Fibroblast of skin of abdomen (primary cell): ENCODE measurements at regions not wholly inside any gene's neighbourhood (a gene's known extent, or its start where the extent isn't known, plus 50 kb on each side); places are given as distances from the start of the nearest gene placed in this dataset.
A peak's percentile ranks its signal among the peaks of the same experiment; 100 is the strongest.

Experiments
- DNase-seq: peaks from one replicate; pipeline ENCODE4 v3.0.0-alpha.2; 2013

DNA sequence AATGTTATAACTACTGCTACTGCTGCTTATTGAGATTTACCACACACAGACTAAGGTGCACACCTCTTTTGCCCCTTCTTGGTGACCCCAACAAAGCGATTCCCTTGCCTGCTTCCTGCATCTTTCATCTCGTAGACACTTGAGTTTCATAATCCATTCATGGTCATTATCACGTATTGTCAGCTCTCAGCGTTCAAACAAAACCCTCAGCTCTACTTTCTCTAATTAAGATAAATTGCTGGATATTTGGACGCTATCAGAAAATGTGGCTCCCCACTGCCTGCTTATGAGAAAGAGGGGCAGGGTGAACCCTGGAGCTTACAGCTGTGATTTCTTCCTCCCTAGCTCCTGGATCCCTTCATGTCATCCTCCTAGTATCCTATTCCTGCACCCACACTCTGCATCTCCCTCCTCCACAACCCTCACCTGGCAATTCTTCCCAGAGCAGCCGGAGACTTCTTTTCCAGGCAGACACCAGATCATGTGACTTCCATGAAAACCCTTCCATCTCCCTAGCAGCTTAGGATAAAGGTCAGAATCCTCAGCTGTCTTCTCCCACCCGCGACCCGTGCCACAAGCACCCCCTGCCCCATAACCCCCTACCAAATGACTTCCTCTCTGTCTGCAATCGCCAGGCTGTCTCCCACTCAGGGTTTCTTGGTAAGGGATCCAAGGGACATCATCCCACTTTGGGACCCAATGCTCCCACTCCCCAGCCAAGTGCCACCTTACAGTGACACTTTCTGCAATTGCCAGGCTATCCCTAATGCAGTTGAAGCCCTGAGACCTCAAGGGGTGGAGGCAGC is 146.5 kb downstream of the NSG2 start:
- no peak for DNase-seq

DNA sequence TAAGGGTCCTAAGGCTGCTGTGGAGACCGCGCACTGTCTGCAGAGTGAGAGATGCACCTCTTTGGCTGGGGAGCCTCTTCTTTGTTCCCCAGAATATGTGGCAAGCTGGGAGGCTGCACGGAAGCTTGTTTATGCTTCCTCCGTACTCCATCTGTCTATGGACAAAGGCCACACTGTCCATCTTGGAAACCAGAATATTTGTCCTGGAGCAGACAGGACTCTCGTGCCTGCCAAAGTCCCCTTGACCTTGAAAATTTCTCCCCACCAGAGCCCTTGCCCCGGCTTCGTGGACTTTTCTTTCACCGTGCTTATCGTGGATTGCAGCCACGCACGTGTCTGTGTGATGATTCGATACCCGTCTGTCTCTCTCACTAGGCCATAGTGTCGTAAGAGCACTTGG is 147.4 kb downstream of the NSG2 start:
- no peak for DNase-seq

DNA sequence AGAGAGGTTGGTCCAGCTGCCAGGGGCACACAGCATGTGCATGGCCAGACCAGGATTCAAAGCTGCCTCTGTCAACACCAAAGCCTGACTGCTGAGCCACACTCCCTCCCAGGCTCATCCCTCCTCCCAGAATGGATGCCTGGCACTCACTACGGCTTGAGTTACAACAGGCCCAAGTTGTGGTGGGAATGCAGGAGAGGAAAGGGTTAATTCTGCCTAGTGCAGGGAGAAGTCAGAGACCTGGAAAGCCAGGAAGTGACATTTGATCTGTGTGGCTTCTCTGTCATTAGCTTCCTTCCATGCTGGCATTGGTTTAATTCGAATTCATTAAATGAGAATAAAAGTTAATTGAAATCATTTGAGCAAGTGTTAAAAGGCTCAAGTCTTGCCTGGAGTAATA is 150.0 kb downstream of the NSG2 start:
- no peak for DNase-seq

DNA sequence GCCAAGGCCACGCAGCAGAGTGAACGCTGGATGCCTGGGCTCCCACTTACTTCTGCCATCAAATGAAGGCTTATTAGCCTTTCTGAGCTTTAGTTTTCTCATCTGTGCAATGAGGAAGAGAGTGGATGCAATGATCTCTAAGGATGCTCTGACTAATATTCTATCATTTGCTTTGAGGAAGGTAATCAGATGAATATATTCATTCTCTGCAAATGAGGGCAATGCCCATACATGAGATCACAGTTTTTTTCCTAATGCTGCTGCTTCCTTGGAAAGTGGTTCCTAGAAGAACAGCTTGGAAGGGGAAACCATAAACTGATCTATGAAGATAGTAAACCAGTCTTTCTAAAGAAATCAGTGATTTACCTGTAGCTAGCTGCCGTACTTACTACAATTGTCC is 152.4 kb downstream of the NSG2 start:
- no peak for DNase-seq

DNA sequence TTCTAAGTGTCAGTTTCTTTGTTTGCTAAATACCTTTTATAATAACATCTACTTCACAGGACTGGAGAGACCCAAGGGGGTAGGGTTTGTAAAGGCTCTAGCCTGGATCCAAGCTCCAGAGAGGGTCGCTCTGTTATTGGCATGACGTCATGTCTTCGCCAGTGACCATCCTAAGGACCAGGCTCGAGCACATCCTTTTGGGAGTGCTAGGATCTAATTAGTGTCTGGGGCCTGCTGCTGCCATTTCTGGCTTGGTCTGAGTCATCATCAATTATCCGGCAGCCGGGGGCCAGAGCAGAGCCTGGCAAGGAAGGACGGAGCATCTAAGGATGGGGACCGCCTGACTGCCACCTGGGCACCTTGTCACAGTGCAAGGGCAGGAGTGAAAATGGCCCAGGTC is 153.0 kb downstream of the NSG2 start:
- DNase-seq, result no peak

DNA sequence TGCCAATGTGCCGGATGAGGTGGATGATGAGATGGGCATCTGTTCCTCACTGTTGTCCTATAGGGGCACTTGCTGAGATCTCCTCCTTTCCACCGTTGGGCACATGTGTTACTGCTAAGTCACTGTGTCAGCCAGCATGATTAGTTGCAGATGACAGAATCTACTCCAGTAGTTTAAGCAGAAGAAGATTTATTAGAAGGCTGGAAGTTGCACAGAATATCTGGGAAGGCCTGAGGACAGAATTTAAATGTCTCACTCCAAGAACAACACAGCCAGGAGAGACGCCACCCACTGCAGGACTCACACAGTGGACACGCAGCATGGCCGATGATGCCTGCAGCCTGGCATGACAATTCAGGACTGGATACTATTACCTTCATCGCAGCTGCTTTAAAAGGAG is 157.5 kb downstream of the NSG2 start:
- DNase-seq, result no peak

DNA sequence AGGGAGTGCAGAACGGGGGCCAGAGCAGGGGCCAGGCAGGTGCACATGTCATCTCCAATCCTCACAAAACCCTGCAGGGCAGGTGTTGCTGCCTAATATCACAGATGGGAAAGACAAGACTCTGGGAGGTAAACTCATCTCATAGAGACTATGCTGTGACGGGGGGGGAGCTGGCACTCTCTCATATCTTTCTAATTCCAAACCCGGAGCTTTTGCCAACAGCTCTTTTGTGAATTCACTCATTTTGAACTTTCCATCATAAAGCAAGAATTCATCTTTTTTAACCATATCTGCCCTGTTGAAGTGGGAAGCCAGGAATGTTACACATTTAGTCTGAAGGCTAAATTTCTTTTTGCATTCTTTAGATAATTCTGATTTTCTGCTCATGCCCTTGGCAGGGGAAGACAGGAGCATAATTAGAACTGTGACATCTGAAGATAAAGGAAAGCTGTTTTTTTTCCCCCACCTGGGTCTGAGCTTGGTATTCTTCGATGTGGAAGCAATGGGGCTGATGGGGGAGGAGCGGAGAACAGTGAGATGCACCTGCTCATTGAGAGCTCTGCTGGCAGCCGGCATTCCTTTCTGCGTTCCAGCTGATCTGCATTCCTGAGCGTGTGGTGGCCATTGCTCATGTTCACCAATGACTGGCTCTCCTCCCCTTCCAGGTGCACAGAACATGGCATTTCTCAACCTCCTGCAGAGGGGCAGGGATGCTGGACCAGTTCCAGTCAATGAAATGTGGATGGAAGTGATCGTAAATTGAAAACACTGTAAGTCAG is 159.2 kb downstream of the NSG2 start:
- no peak for DNase-seq

DNA sequence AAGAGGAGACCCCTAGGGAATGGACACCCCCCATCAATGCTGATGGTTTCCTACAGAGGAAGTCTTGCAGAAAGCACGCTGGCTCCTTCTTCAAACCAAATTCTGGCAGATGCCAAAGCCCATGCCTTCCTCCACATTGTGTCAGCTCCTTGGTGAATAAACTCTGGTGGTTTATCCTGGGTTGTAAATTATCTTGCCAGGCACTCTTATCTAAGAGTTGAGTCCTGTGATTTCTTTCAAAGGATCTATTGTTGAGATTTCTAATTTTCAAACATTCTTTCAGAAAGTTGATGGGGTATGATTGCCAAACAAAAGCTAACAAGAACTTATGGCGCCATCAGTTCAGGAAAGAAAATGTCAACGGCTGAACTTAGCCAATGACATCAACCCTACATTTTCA is 160.4 kb downstream of the NSG2 start:
- no peak for DNase-seq

DNA sequence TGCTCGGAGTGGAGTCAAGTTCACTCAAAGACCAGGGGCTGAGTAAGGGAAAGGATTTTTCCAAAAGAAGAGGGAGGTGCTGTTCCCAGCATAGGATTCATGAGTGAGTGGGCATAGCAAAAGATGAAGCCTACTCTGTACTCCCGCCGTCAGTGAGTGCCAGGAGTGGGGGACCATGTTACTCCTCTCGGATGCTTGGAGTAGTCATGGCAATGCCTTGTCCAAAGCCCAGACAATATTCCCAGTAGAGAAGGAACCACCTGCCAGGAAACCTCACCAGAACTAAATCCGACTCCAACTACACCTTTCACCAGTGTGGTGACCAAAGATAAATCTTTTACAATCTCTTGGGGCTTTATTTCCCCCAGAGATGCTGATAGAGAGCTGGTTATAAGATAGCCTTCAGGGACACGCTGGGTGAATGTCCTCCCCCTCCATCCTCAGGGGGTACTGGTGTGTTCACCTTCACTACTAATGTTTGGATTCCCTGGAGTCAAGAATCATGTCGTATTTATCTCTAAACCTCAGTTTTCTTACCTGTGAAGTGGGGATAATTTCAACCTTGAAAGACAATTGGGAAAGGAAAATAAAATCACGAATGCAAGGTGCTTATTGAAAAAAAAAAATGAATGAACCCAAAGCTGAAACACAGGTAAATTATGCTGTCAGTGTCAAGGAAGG is 165.2 kb downstream of the NSG2 start:
- DNase-seq, result no peak

DNA sequence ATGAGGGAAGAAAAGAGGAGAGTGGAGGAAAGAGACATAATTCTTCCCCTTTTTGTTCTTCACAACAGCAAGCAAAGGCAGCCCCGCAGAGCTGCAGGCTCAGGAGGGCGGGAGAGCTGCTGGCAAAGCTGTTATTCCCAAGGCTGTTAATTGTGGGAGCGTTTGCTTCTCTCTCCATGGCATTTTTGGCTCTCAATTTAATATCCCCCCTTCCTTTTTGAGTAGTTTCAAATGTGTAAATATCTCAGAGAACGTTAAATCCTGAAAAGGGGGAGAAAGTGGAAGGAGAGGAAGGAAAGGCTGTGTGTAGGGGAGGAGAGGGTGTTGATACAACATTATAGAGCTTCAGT is 165.7 kb downstream of the NSG2 start:
- no peak for DNase-seq

DNA sequence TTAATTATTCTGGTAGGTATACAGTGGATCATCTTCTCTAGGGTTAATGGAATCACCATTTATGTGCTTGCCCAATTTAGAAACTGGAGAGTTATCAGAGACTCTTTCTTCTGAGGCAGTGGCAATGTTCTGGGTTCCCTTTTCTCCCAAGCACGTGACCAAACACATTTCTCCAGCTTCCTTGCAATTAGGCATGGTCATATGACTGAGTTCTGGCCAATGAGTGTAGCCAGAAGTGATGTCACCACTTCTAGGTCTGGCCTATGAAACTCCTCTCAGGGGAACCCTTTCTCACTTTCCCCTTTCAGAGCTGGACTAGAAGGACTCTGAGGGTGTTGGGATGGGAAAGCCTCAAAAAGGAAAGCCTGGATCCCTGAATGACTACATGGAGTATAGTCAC is 172.0 kb downstream of the NSG2 start:
- DNase-seq, result no peak

DNA sequence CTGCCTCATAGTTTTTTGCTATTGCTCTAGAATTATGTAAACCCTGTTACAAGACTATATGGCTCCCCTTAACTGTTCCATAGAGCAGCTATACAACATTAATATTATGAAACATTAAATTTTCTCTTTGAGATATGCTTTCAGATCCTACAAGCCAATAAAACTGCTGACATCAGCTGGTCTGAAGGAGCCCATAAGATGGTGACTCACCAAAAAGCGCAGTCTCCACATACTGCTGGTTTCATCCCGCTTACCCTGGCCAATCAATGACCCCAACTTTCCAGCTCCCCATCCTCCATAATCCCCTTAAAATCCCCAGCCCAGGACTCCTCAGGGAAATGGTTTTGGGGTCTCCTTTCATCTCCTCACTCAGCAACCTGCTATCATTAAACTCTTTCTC is 172.7 kb downstream of the NSG2 start:
- no peak for DNase-seq

DNA sequence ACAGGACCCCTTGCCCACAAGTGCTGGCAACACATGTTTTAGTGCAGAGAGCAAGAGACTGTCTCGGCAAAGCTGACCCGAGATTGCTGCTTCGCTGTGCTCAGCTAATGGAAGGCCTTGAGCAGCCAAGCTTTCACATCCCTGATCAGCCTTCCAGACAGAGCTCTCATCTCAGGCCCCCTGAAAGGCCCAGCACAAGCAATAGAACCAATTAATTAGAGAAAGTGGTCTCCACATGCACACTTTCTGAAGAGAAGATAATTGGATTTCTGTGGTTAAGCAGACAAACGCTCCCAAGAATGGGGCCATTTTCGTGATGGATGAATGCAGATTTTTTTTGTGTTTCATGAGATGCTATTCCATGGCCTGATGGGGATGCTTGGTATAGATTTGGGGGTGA is 174.9 kb downstream of the NSG2 start:
- no peak for DNase-seq

DNA sequence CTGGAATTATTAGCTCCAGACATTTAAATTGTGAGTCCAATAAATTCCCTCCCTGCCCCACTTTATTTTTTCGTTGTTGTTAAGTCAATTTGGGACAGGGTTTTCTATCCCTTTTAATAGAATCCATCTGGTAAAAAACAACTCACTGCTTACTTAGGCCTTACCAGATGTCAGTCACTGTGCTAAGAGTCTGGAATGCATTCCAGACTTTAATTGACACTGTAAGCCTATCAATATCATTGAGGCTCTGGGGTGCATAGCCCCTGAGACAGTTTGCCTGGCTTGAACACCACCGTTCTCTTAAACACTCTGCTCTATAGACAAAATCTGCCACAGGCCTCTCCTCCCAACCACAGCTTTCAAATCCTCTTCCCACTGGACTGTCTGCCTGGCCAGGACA is 175.9 kb downstream of the NSG2 start:
- DNase-seq, result peak; percentile 8

DNA sequence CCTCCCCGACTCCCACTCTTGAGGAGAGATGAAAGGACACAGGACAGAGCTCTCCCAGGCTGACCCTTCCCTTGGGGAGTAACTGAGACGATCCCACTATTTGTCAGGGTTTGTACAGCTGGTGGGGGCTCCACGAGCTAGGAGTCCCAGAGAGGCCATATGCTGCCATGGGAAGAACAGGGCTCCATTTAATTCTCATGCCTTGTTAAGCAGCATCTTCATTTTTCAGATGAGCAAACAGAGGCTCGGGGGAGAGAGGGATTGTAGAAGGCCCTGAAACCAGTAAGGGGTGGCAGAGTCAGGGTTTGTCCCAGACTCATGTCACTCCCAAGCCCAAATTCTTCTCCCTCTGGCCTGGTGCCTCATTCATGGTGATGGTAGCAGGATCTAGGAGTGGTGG is 176.4 kb downstream of the NSG2 start:
- DNase-seq, result no peak

DNA sequence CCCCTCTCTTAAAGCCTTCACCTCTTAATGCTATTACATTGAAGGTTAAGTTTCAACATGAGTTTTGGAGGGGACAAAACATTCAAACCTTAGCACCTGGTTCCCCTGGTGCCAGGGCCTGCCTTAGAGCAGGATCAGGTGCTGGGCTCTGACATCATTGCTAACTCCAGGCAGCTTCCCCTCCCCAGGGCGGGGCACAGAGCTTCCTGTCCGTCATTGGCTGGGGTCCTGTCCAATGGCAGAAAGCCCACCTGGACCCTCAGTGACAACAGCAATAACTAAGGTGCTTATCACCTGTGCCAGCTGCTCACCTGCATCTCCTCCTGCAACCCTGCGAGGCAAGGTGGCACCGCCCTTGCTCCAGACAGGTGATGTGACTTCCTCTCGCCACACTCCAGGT is 177.4 kb downstream of the NSG2 start:
- no peak for DNase-seq

DNA sequence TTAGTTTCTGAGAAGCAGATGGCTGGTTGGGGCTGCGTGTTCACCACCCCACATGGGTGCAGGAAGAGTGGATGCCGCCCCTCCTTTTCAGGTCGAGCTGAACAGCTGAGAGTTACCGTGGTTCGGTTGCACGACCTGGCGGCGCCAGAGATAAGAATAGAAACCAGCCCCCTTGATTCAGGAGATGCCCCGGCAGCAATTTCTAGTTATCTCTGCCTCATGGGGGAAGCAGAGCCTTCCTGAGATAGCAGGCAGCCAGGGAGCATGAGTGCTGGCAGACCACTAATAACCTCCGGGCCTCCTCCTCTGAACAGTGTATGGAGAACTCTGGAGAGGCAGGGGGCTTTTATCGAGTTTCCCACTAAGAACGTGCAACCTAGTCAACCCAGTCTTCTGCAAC is 177.8 kb downstream of the NSG2 start:
- no peak for DNase-seq

DNA sequence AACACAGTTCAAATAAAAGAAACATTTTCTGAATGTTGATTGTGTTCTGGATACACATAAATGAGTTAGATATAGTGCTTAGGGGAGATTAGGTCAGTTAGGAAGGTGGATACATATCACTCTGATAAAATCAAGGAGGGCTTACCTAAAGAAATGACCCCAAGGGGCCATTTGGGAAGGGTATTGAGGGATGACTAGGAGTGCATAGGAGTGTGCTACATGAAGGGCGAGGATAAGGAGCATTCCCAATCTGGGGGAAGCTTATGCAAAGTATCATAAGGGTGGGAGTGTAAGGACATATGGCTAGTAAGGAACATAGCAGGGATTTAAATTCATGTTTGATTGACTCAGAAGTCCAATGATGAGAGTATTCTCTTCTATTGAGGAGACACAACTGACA is 183.6 kb downstream of the NSG2 start:
- DNase-seq, result no peak

DNA sequence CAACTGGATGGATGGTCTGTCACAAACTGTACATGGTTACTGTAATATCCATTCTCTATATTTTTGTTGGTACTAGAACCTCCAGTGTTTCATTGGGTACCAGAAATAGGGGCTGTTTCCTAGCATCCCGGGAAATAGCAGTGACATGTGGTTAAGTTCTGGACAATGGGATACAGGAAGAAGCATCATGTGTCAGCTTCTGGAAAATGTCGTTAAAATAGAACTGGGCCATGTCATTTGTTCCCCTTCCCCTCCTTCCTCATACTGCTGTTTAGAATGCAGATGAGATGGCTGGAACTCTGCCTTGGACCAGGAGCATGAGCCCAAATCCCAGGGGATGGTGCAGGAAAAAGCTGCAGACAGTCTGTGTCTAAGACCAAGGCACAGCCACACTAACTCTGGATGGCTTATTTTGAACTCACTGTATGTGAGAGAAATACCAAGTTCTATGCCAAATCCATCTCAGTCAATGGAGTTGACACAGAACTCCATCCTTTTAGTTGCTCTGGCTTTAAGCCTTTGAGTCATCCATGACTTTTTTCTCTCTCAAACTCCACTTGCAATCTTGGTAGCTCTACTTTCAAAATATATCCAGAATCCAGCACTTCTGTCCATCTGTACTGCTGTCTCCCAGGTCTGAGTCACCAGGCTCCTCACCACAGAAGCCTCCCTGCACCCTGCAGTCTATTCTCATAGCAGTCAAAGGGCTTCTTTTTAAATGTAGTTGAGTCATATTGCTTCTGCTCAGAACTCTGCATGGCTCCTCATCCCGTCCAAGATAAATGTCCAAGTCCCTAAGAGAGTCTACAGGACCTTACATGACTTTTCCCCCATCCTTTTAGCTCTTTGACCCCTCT is 184.2 kb downstream of the NSG2 start:
- peak; percentile 87 for DNase-seq

DNA sequence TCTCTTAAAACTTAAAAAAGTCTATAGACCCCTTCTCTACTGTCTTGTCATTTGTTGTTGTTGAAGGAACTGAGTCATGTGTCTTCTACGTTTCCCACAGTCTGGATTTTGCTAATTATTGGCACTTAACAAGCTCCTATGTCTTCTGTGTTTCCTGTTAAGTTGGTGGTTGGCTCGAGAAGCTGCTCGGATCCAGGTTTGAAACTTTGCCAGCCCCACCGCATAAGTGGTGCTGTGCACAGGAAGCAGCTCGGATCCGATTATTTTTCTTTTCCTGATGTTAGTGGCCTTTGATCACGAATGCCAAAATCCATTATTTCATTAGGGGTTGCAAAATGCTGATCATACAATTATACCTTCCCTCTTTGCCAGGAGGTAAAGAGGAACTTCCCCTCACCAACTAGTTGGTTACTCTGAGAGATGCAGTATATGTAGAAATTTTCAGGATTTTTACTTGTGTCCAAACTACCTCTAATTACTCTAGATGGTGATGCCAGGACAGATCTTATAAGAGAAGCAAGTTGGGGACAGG is 186.5 kb downstream of the NSG2 start:
- peak; percentile 85 for DNase-seq

DNA sequence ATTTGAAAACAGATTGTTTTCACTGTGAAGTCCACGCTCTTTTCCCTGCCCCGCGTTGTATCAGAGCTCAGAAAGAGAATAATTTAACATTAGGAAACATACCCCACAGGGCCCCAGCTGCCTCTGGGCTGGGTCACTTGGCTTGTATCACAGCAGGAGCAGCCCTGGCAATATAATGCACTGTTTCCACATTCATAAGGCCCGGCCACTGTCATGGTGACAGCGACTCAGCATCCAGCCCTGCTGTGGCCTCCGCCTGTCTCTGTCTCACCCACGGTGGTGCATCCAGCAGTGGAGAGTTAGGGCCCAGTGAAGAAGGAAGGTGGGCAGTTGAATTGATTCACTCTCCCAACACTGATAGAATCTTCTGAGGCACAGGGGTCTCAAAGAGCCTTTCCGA is 188.9 kb downstream of the NSG2 start:
- DNase-seq, result no peak

DNA sequence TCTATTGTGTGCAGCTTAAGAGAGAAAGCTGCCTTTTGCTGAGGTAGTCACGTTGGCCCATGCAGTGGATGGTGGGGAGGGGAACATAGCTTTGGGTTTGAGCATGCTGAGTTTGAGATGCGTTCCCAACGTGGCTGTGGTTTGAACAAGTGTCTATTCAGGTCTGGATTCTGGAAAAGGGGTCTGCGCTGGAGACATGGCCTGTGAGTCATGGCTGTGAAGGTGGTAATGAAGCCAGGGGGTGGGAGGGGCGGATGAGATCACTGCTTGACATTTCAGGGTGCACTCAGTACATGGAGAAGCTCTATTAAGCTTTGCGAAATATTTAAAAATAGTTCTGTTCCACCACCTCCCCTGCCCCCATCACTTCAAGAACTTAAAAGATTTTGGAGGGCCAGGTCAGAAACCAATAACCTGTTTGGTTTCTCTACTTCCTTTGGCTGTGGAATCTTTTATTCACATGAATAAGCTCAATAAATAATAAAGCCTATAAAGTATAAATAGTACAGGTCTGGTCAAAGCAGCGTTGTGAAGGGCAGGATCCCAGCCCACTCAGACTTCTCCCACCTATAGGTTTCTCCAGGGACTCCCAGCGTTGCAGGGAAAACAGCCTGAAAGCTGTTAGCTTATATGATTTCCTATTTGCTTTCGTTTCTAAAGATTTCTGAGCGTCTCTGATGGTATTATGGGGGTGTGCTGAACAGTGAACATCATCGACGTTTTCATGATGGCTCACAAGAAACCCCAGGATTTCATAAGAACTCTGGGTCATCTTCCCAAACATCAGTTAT is 189.9 kb downstream of the NSG2 start:
- peak; percentile 77 for DNase-seq
